A549 (cell line): ENCODE measurements at regions not wholly inside any gene's neighbourhood (a gene's known extent, or its start where the extent isn't known, plus 50 kb on each side); places are given as distances from the start of the nearest gene placed in this dataset.

Experiments used
- CHD2 ChIP-seq: fragments of 150-350 bp; IDR thresholded peaks from 2 replicates; pipeline ENCODE4 v1.6.1; 2014; ENCODE audit warnings: low read length; ENCODE audit not compliant: partially characterized antibody
- CTCF ChIP-seq: fragments of >200 bp; sonication (Bioruptor Twin); formaldehyde crosslinking; IDR thresholded peaks from 3 replicates; pipeline ENCODE4 v1.5.1; 2016
- JUNB ChIP-seq: fragments of >200 bp; sonication (Bioruptor Twin); formaldehyde crosslinking; IDR thresholded peaks from 2 replicates; pipeline ENCODE4 v1.6.1; 2016
- MAFK ChIP-seq: fragments of 450-650 bp; IDR thresholded peaks from 2 replicates; pipeline ENCODE4 v1.6.1; 2014; ENCODE audit not compliant: partially characterized antibody
- MAX ChIP-seq: IDR thresholded peaks from 2 replicates; pipeline ENCODE4 v1.6.1; 2012
- MYC ChIP-seq: IDR thresholded peaks from 2 replicates; pipeline ENCODE4 v1.6.1; 2012; ENCODE audit warnings: mild to moderate bottlenecking, inconsistent platforms, low read length, improper control_type of control experiment, borderline replicate concordance
- PBX3 ChIP-seq: IDR thresholded peaks from 2 replicates; pipeline ENCODE4 v1.6.1; 2012
- POLR2A ChIP-seq: IDR thresholded peaks from 2 replicates; pipeline ENCODE4 v1.6.1; 2012; ENCODE audit warnings: mild to moderate bottlenecking, low read length
- RAD21 ChIP-seq, 2 experiments: fragments of >200 bp in 1 of 2; sonication (Bioruptor Twin) in 1 of 2; formaldehyde crosslinking in 1 of 2; IDR thresholded peaks in 1 of 2; conservative IDR thresholded peaks in 1 of 2; 2 replicates in 1 of 2; 3 replicates in 1 of 2; pipeline ENCODE4 v1.6.1; 2012 to 2018; ENCODE audit warnings: inconsistent platforms in 1 of 2
- RCOR1 ChIP-seq: fragments of 150-350 bp; IDR thresholded peaks from 2 replicates; pipeline ENCODE4 v1.6.1; 2014; ENCODE audit warnings: antibody characterized with exemption, low read length, low read depth
- REST ChIP-seq: fragments of 200-600 bp; sonication (generic); IDR thresholded peaks from 2 replicates; pipeline ENCODE4 v1.6.1; 2016; ENCODE audit warnings: antibody characterized with exemption, mild to moderate bottlenecking, moderate library complexity
- SMC3 ChIP-seq: fragments of >200 bp; sonication (Bioruptor Twin); formaldehyde crosslinking; IDR thresholded peaks from 3 replicates; pipeline ENCODE4 v1.6.1; 2018; ENCODE audit warnings: inconsistent platforms
- USF2 ChIP-seq: fragments of 450-650 bp; IDR thresholded peaks from 2 replicates; pipeline ENCODE4 v1.6.1; 2014; ENCODE audit warnings: antibody characterized with exemption

GRCh38 chr6:106823058-106823457, 151.5 kb downstream of the CD24 start:
- no peak for TF ChIP-seq CTCF
- no peak for TF ChIP-seq MAX
- TF ChIP-seq PBX3: no peak
- no peak for TF ChIP-seq RAD21 (conservative IDR thresholded peaks at IDR 0.05 in 1 of 2, IDR thresholded peaks at IDR 0.05 in 1 of 2)
- no peak for TF ChIP-seq REST
- no peak for TF ChIP-seq POLR2A
- TF ChIP-seq MYC: no peak
- TF ChIP-seq RCOR1: no peak
- no peak for TF ChIP-seq SMC3
- TF ChIP-seq USF2: no peak
- no peak for TF ChIP-seq MAFK
- TF ChIP-seq JUNB: no peak
- TF ChIP-seq CHD2: no peak
